NCI-H446 treated with DMSO at 0.1 percent for 48 hours (cell line): ENCODE measurements at regions not wholly inside any gene's neighbourhood (a gene's known extent, or its start where the extent isn't known, plus 50 kb on each side); places are given as distances from the start of the nearest gene placed in this dataset.
"Not testable (repeated sequence)": the region's sequence is repeated elsewhere in the genome, so short reads cannot be mapped to it uniquely, and the experiment has no call there.

Experiments
- DNase-seq: peaks from one replicate; lab custom pipeline; 2025; lab: John Stamatoyannopoulos, UW

DNA sequence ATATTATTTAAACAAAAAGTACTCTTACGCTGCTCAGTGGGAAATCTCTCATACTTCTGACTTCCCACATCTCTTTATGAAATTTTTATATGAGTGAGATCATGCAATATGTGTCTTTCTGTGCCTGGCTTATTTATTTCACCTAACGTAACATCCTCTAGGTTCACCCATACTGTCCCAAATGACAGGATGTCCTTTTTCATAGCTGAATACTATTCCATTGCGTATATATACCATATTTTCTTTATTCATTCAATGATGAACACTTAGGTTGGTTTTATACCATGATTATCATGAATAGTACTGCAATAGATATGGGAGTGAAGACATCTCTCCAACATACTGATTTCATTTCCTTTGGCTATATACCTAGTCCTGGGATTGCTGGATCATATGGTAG, 57.8 kb upstream of the TPP2 start:
- no peak for DNase-seq

DNA sequence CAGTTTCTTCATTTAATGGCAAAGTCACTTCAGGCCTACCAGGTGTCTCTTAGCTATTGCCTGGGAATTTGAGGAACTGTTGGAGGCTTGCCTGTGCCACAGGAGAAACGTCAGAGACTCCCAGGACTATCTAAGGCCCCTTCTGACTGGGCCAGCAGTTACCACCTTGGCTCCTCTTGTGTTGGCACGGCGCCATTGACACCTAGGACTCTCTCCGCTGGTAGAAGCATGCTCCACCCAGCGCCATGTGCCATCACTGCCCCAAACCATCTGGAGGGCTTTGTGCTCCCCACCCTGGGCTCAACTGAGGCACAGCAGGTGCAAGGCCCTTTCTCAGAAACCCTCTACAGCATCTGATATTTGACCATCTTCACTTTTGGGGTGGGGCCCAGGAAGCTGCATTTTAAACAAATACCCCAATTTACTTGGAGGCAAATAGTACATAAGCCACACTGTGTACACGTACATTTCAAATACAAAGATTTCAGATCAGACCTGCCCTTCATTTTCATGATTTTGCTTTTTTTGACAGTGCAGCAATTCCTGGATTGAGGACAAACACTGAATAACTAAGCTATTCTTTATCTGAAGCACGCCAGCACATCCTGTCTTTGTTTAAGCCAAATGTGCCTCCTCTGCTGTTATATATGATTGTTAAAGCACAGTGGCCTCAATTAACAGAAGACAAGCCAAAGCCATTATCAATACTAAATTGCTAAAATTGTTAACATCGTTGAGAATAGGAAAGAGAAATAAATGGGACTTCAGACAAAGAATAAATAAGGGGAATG, 59.9 kb upstream of the TPP2 start:
- DNase-seq, result no peak

DNA sequence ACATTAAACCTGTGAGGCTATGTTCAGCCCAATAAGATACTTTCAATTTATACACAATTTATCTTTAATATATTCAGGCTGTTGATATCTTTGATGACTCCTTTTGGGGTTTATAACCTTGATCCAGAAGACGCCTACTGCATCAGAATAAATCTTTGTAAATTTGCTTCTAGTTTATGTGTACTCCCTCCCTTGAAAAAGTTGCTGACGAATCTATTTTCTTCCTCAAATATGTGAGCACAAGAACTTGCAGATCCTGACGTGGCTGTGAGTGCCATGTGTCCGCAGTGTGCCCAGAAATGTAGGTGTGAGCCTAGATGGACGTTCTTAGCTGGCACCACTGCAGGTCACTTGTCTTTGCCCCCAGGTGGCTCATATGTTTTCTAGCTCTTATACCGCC, 60.6 kb upstream of the TPP2 start:
- no peak for DNase-seq

DNA sequence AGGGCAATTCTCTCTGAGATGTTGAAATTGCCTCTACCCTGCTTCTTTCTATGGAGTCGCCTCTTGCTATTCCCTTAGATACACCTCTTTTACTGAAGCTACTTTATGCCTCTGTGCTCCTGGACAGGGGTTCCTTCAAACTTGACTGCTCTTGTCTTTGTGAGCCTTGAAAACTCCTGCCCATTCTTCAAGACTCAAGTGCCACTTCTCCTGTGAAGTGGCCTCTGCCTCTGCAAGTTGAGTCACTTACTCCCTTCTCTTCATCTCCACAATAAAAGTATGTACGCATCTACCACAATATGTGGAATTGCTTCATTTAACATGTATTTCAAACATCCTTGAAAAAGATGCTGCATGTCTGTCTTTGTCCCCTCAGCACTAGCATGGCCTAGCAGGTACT, 66.0 kb upstream of the TPP2 start:
- no peak for DNase-seq

DNA sequence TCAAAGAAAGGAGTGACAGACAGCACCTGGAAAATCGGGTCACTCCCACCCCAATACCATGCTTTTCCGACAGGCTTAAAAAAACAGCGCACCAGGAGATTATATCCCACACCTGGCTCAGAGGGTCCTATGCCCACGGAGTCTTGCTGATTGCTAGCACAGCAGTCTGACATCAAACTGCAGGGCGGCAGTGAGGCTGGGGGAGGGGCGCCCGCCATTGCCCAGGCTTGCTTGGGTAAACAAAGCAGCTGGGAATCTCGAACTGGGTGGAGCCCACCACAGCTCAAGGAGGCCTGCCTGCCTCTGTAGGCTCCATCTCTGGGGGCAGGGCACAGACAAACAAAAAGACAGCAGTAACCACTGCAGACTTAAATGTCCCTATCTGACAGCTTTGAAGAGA, 74.5 kb upstream of the TPP2 start:
- DNase-seq, result not testable (repeated sequence)

DNA sequence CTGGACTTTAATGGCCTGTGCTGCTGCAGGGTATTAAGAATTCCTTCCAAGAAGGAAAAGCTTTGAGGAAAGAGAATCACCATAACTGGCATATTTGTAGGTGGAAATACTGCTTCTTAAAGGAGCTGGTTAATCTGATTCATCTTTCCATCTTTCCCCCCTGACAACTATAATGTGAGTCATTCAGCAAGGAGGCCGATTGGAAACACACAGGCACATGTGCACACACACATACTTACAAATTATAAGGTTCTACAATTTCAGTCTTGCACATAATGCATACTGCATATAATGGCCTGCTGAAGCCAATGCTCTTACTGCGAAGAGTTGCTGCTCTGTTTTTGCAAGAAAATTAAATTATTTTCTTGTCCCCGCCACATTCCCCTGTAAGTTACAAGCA, 78.8 kb upstream of the TPP2 start:
- no peak for DNase-seq

DNA sequence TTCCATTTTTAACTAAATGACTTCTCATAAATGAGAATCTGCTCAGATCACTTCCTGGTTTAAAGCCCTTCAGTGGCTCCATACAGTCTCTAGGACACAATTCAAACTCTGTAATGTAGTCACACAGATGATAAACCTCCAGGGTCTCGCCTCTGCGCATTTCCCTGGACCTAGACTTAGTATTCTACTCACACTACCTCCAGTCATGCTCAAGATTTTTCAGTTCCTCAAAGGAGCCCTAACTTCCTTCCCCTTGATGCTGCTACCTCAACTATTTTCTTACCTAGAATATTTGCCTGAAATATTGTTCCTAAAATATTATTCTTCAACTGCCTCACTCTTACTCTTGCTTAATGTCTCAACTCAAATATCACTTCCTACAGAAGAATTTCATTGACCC, 86.7 kb upstream of the TPP2 start:
- DNase-seq, result no peak

DNA sequence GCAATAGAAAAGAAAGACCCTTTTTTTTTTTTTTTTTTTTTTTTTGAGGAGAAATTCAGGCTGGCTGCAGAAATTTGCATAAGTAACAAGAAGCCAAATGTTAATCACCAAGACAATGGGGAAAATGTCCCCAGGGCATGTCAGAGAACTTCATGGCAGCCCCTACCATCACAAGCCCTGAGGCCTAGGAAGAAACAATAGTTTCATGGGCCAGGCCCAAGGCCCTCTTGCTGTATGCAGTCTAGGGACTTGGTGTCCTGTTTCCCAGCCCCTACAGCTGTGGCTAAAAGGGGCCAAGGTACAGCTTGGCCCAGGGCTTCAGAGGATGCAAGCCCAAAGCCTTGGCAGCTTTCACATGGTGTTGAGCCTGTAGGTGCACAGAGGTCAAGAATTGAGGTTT, 88.4 kb upstream of the TPP2 start:
- DNase-seq, result no peak

DNA sequence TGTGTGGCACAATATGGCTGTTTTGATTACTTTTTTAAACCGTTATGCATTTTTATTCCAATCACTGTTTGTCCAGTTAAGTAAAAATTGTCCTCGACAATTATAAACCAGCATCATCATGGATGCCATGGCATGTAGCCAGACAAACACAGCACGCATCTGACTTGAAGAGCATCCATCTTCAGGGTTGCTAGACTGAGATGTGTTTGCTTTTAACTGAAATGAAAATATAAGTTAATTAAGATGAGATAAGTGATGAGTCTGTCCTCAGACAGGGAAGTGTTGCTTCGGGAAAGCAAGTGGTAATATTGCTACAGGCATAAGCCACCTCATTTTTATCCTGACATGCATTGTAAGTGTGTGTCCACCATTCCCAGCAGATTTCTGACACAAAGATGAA, 92.8 kb upstream of the TPP2 start:
- DNase-seq, result no peak

DNA sequence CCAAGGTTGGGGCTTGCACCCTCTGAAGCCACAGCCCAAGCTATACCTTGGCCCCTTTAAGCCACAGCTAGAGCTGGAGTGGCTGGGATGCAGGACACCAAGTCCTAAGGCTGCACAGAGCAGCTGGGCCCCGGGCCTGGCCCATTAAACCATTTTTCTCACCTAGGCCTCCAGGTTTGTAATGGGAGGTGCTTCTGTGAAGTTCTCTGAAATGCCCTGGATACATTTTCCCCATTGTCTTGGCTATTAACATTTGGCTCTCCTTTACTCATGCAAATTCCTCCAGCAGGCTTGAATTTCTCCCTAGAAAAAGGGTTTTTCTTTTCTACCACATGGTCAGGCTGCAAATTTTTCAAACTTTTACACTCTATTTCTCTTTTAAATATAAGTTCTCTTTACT, 93.8 kb upstream of the FGF14 start:
- no peak for DNase-seq

DNA sequence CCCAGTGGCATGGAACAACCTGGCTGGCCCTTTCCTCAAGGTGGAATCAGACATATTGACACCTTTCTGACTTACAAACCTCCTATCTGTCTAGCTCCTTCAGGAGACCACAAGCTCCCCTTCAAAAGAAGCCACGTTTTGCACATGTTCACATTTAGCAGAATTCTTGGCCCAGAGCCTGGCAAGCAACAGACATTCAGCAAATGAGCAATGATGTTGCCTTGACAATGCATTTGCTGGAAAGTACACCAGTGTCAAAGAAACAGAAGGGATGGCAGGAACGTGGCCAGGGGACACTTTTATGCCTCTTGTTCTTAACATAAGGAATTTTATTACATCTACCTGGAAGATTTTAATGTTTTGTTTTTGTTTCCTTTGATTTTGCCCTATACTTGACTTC, 85.5 kb upstream of the FGF14 start:
- peak; percentile 24 for DNase-seq

DNA sequence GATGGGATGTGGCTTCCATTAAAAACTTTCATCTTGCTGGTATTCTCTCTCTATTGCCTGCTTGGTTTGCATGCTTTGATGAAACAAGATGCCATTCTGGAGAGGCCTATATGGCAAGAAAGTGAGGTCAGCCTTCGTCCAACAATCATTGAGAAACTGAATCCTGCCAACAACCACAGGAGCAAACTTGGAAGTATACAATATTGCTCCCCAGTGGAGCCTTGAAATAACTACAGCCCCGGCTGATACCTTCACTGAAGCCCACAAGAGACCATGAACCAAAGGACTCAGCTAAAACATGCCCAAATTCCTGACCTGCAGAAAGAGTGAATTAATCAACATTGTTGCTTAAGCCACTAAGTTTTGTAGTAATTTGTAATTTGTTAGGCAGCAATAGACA, 82.5 kb upstream of the FGF14 start:
- DNase-seq, result no peak

DNA sequence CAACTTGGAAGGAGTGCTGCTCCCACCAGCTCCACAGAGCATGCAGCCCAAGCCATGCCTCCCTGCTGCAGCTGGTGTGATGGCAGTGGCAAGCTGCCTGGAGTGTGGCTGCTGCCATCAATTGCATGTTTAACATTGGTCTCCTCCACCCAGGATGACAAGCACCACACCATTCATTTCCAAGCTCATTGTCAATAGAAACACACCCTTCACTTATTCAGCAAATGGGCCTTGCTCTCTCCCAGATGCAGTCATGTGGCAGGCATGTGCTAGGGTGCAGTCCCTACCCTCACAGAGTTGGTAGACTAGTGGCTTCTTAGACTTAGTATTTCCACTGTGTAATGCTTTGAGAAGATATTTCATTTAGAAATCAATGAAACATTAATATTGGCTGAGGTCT, 70.8 kb upstream of the FGF14 start:
- DNase-seq, result no peak

DNA sequence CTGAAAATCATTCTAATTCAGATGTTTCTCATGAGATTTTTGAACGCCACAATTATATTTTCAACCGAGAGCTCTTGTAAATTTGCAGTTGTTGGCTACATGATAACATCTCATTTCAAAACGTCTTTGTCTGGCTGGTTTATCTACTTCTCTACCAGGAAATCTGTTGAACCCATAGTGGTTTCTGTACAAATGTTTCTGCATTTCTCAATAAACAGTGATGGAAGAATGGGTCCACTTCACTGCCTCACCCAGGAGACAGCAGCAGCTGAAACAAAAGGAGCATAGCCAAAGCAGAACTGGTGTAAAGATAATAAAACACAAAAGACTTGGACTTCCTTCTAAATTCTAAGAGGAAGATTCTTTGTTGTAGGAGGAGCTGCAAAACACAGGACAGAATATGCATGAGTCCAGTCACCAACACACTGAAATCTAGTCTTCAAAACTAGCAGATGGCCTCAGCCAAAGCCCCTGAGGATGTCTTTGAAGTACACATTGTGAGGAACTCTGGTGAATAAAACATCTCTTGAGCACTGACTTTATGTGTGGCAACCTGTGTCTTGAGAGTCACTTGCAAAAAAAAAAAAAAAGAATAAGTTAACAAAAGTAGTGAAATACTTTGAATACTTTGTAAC, 68.6 kb upstream of the FGF14 start:
- no peak for DNase-seq

DNA sequence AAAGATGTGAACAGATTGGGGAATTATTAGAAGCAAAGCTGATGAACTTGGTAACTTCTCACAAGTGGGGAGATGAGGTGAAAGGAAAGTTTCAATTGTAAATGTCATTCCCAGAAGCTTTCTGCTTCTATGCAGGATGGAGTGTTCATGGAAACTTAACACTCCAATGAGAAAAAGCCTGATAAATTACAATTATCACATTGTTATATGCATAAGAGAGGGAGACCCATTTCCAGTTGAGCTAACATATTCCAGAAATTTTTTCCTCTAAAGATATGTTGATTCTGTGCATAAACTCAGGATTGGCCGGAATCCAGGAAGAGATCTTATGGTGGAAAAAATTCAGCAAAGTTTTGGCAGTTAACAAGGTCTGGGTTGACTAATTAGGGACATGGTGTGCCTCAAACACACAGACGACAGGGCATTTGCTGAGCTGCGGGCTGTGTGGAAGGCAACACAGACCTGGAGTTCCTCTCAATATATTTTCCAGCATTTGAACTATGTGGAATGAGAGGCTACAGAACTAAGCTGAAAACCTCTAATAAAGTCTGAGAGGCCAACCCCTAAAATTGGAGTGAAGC, 64.9 kb upstream of the FGF14 start:
- no peak for DNase-seq

DNA sequence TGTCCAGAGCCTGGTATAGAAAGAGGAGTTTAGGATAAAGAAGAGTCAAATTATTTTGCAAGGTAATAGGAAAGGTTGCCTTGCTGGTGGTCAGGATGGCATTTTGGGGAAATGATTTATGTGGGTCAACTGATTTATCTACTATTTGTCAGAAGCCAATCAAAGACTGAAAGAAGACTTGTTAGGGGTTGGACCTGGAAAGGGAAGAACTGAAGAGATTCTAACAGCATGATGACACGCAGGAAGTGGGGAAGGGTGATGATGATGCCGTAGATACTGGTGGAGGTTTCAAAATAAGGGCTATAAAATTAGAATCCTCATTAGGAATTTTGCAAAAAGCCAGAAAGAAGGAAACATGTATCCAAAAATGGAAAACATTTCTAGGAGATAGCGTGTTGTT, 60.7 kb upstream of the FGF14 start:
- DNase-seq, result no peak

DNA sequence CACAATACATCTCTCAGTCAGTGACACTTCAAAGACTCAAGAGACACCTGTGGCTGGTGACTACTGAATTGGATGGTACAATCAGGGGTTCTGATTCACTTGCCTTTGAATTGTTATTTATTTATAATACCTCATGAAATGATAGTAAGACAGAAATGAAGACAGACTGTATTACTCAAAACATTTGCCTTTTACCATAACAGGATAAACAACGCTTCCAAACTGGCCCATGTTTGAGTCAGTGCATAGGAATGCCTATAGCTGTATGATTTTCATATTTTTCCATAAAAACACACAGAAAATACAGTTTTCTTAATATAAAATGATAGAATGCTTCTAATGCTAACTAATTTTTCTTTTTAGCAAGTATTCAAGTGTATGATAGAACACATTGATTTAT, 59.5 kb upstream of the FGF14 start:
- no peak for DNase-seq

DNA sequence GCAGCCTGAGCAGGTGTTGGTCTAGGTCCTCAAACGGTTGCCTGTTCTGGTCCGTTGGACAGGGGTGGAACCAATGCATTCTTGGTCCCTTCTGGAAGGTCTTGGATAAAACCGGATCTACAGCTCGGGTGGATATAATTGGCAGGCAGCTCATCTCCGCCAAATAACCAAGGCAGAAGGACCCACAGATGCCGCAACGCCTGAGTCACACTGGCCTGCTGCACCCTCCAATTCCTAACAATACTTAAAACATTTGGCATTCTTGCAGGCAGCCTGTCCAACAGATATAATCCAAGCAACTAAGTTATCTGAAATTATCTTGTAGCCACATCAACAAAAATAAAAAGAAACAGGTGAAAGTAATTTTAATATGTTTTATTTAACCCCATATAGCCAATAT, 59.0 kb upstream of the FGF14 start:
- peak; percentile 21 for DNase-seq

DNA sequence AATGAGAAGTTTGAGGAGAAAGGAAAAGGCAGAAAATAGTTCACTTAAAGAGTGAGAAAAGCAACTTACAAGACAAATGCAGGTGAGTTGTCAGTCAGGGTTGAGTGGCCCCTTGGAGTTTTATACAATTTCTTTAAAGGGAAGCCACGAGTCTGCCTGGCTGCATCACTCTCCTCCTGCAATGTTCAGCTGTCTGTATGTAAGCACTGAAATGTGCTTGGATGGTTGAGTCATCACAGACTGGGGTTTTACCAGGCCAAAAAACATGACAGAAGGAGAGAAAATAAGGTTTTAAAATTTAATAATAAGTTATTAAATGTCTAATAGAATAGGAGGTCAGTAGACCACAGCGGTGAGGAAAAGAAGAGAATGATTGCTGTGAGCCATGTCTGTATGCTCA, 51.0 kb upstream of the FGF14 start:
- DNase-seq, result no peak
